A673 (cell line): ENCODE measurements at regions not wholly inside any gene's neighbourhood (a gene's known extent, or its start where the extent isn't known, plus 50 kb on each side); places are given as distances from the start of the nearest gene placed in this dataset.
A peak's percentile ranks its signal among the peaks of the same experiment; 100 is the strongest.

Source experiments
- BruUV-seq: library from RNA; stranded (reverse); fragments of 400-500 nt; replicated peaks from 2 replicates; lab custom pipeline; 2021; lab: Mats Ljungman, UMichigan
- CTCF ChIA-PET: fragments of 300-600 bp; sonication (Branson Sonifier 250); formaldehyde crosslinking; loops from one replicate; lab custom pipeline; 2022; ENCODE audit warnings: antibody characterized with exemption; lab: Charles Lee
- POLR2A ChIA-PET: fragments of 300-600 bp; sonication (Branson Sonifier 250); formaldehyde crosslinking; loops from one replicate; lab custom pipeline; 2022; ENCODE audit warnings: antibody characterized with exemption; ENCODE audit not compliant: low non-redundant PET; lab: Charles Lee
- DNase-seq: peaks from one replicate; pipeline ENCODE4 v3.0.0-alpha.2; 2015; ENCODE audit warnings: low spot score
- H3K27ac ChIP-seq: fragments of 200-600 bp; sonication (generic); 2 replicates; pipeline ENCODE4 v1.5.1; 2016; ENCODE audit warnings: mixed run types, low read depth, mild to moderate bottlenecking, mixed read lengths, antibody characterized with exemption, low read length; ENCODE audit not compliant: poor library complexity, severe bottlenecking
- H3K27me3 ChIP-seq: fragments of 200-600 bp; sonication (generic); replicated peaks from 2 replicates; pipeline ENCODE4 v1.6.1; 2017; ENCODE audit warnings: mixed run types, low read depth, mild to moderate bottlenecking, mixed read lengths, antibody characterized with exemption, low read length; ENCODE audit not compliant: insufficient read depth, poor library complexity
- H3K36me3 ChIP-seq: fragments of 200-600 bp; sonication (generic); 2 replicates; pipeline ENCODE4 v1.6.1; 2016; ENCODE audit warnings: mixed run types, mild to moderate bottlenecking, mixed read lengths, antibody characterized with exemption, low read length; ENCODE audit not compliant: insufficient read depth, poor library complexity, severe bottlenecking
- H3K4me1 ChIP-seq: fragments of 200-600 bp; sonication (generic); 2 replicates; pipeline ENCODE4 v1.6.1; 2017; ENCODE audit warnings: mixed run types, mild to moderate bottlenecking, mixed read lengths, antibody characterized with exemption, low read length; ENCODE audit not compliant: insufficient read depth, poor library complexity, severe bottlenecking
- H3K4me3 ChIP-seq: fragments of 200-600 bp; sonication (generic); 2 replicates; pipeline ENCODE4 v1.5.1; 2016; ENCODE audit warnings: low read depth, mixed run types, mild to moderate bottlenecking, mixed read lengths, low read length; ENCODE audit not compliant: poor library complexity, severe bottlenecking
- H3K9me3 ChIP-seq: fragments of 200-600 bp; sonication (generic); 2 replicates; pipeline ENCODE4 v1.6.1; 2016; ENCODE audit warnings: mixed run types, low read depth, mild to moderate bottlenecking, mixed read lengths, antibody characterized with exemption, low read length; ENCODE audit not compliant: poor library complexity, severe bottlenecking
- CTCF ChIP-seq: fragments of 300-800, 200-600 bp; sonication (generic); conservative IDR thresholded peaks from 2 replicates; pipeline ENCODE4 v1.5.1; 2017; ENCODE audit warnings: low read depth, mild to moderate bottlenecking, antibody characterized with exemption, low read length, moderate library complexity, mixed read lengths
- EZH2 ChIP-seq: fragments of 200-600 bp; sonication (generic); IDR thresholded peaks from 2 replicates; pipeline ENCODE4 v1.6.1; 2017; ENCODE audit warnings: borderline replicate concordance, low read depth, mild to moderate bottlenecking, mixed read lengths, antibody characterized with exemption, low read length; ENCODE audit not compliant: poor library complexity, severe bottlenecking
- intact Hi-C: fragments of 100-400 bp; cut with micrococcal nuclease; formaldehyde crosslinking; loops from one replicate; pipeline ENCODE4 v1.10.0; 2022; ENCODE audit not compliant: unreplicated experiment

- intact Hi-C loops, result loop anchor here (10.0 kb wide), 1 partner anchor 302 kb away; no protein-coding TSS in a partner anchor
- H3K27me3 ChIP-seq, result peaks cover 22% of the 10 kb centered on the region
- no peak for DNase-seq
- POLR2A ChIA-PET, result no interaction called here
- TF ChIP-seq EZH2 (no peak), CTCF (no peak)
- BruUV-seq, result no TSS peak
- no peaks in the 10 kb centered on the region for H3K4me1 ChIP-seq
- H3K9me3 ChIP-seq, result no peaks in the 10 kb centered on the region
- H3K27ac ChIP-seq, result no peak overlapping the region
- H3K4me3 ChIP-seq, result no peak overlapping the region
- no peaks in the 10 kb centered on the region for H3K36me3 ChIP-seq
- CTCF ChIA-PET, result no interaction called here
These were observed 190.0 kb upstream of the GRAMD2B start for GRCh38 chr5:126233256-126233655.

GRCh38 chr5:126234563-126235195, 188.5 kb upstream of the GRAMD2B start:
- peak; percentile 47 for DNase-seq
- intact Hi-C loops, result loop anchor here (10.0 kb wide), 1 partner anchor 300 kb away; no protein-coding TSS in a partner anchor
- ChIA-PET CTCF (no interaction called here), POLR2A (no interaction called here)
- BruUV-seq, result no TSS peak
- Histone ChIP-seq H3K4me1 (no peaks in the 10 kb centered on the region), H3K36me3 (no peaks in the 10 kb centered on the region), H3K4me3 (no peak overlapping the region), H3K27ac (no peak overlapping the region), H3K27me3 (peaks cover 23% of the 10 kb centered on the region), H3K9me3 (no peaks in the 10 kb centered on the region)
- TF ChIP-seq CTCF (peak; percentile 78), EZH2 (no peak)

- intact Hi-C loops, result loop anchor here (10.0 kb wide), 1 partner anchor 299 kb away; no protein-coding TSS in a partner anchor
- H3K9me3 ChIP-seq, result no peaks in the 10 kb centered on the region
- H3K4me3 ChIP-seq, result no peak overlapping the region
- ChIA-PET CTCF (no interaction called here), POLR2A (no interaction called here)
- no TSS peak for BruUV-seq
- H3K27ac ChIP-seq, result no peak overlapping the region
- no peak for DNase-seq
- TF ChIP-seq CTCF, result no peak
- no peak for TF ChIP-seq EZH2
- H3K36me3 ChIP-seq, result no peaks in the 10 kb centered on the region
- H3K4me1 ChIP-seq, result no peaks in the 10 kb centered on the region
- H3K27me3 ChIP-seq, result peaks cover 26% of the 10 kb centered on the region
These were observed 187.6 kb upstream of the GRAMD2B start for GRCh38 chr5:126235628-126236027.
